Neutrophil (primary cell): ENCODE measurements at regions not wholly inside any gene's neighbourhood (a gene's known extent, or its start where the extent isn't known, plus 50 kb on each side); places are given as distances from the start of the nearest gene placed in this dataset.

ENCODE experiments used
- H3K27ac ChIP-seq: fragments of 200-600 bp; sonication (generic); 2 replicates; pipeline ENCODE4 v1.5.1; 2016; ENCODE audit warnings: mild to moderate bottlenecking, moderate library complexity
- H3K27me3 ChIP-seq: fragments of 200-600 bp; sonication (generic); 2 replicates; pipeline ENCODE4 v1.6.0; 2016; ENCODE audit warnings: mild to moderate bottlenecking
- H3K36me3 ChIP-seq: fragments of 200-600 bp; sonication (generic); 2 replicates; pipeline ENCODE4 v1.5.1; 2017
- H3K4me1 ChIP-seq, 2 experiments: fragments of 200-600 bp in 1 of 2; sonication (generic) in 1 of 2; 1 replicate in 1 of 2; 2 replicates in 1 of 2; pipeline versions ENCODE4 v1.5.1 to v1.6.1; 2013 to 2016; ENCODE audit warnings: low read depth in 1 of 2, low read length in 1 of 2, mild to moderate bottlenecking in 1 of 2, moderate library complexity in 1 of 2; ENCODE audit not compliant: control insufficient read depth in 1 of 2, insufficient read depth in 1 of 2
- H3K4me3 ChIP-seq, 2 experiments: fragments of 200-600 bp in 1 of 2; sonication (generic) in 1 of 2; 1 replicate in 1 of 2; 2 replicates in 1 of 2; pipeline ENCODE4 v1.5.1; 2013 to 2016; ENCODE audit warnings: low read depth in 1 of 2, low read length in 1 of 2, mild to moderate bottlenecking in 1 of 2, moderate library complexity in 1 of 2
- H3K9me3 ChIP-seq: fragments of 200-600 bp; sonication (generic); 2 replicates; pipeline ENCODE4 v1.5.1; 2016
- TF ChIP-seq, protein P1 (sequence below): fragments of 200-600 bp; sonication (generic); IDR thresholded peaks from 2 replicates; pipeline ENCODE4 v1.5.1; 2016; ENCODE audit warnings: antibody characterized with exemption

GRCh38 chr14:99041141-99041819 is 230.7 kb downstream of the BCL11B start:
- Histone ChIP-seq H3K9me3 (no peaks in the 10 kb centered on the region), H3K4me3 (no peak overlapping the region), H3K4me1 (peaks cover 13 to 35% of the 10 kb centered on the region in 2 experiments), H3K36me3 (no peaks in the 10 kb centered on the region), H3K27ac (no peak overlapping the region), H3K27me3 (no peaks in the 10 kb centered on the region)
- TF ChIP-seq, protein P1, sequence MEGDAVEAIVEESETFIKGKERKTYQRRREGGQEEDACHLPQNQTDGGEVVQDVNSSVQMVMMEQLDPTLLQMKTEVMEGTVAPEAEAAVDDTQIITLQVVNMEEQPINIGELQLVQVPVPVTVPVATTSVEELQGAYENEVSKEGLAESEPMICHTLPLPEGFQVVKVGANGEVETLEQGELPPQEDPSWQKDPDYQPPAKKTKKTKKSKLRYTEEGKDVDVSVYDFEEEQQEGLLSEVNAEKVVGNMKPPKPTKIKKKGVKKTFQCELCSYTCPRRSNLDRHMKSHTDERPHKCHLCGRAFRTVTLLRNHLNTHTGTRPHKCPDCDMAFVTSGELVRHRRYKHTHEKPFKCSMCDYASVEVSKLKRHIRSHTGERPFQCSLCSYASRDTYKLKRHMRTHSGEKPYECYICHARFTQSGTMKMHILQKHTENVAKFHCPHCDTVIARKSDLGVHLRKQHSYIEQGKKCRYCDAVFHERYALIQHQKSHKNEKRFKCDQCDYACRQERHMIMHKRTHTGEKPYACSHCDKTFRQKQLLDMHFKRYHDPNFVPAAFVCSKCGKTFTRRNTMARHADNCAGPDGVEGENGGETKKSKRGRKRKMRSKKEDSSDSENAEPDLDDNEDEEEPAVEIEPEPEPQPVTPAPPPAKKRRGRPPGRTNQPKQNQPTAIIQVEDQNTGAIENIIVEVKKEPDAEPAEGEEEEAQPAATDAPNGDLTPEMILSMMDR = no peak

- Histone ChIP-seq H3K36me3 (no peaks in the 10 kb centered on the region), H3K9me3 (no peaks in the 10 kb centered on the region), H3K27ac (no peak overlapping the region), H3K4me1 (peaks cover 9 to 30% of the 10 kb centered on the region in 2 experiments), H3K4me3 (no peak overlapping the region), H3K27me3 (no peaks in the 10 kb centered on the region)
- TF ChIP-seq, protein P1 = no peak
These were observed 230.2 kb downstream of the BCL11B start for GRCh38 chr14:99041820-99042174.

GRCh38 chr14:99042381-99043266 is 229.4 kb downstream of the BCL11B start:
- no peak overlapping the region for H3K4me3 ChIP-seq

DNA sequence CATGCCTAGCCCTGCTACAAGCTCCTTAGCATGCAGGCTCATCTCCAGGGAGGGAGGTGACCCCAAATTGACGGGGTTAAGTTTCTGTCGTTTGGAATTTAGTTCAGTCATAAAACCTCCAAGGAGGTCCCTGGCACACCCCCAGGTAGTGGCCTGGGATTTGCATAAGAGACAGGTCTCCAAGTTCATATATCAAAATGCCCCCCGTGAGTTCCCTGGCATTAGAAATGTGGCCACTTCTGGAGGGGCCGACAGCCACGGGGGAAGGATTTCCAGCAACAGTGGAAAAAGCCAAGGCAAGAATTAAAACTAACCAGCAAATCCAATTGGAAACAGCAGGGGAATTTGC is 228.8 kb downstream of the BCL11B start:
- no peaks in the 10 kb centered on the region for H3K27me3 ChIP-seq
- H3K9me3 ChIP-seq = no peaks in the 10 kb centered on the region
- H3K4me3 ChIP-seq = no peak overlapping the region
- no peak overlapping the region for H3K27ac ChIP-seq
- TF ChIP-seq, protein P1 = no peak
- H3K4me1 ChIP-seq = peaks cover 4 to 16% of the 10 kb centered on the region in 2 experiments
- no peaks in the 10 kb centered on the region for H3K36me3 ChIP-seq

More at GRCh38 chr14:99042381-99043266, 229.4 kb downstream of the BCL11B start:
- Histone ChIP-seq H3K36me3 (no peaks in the 10 kb centered on the region), H3K27me3 (no peaks in the 10 kb centered on the region), H3K9me3 (no peaks in the 10 kb centered on the region), H3K27ac (no peak overlapping the region), H3K4me1 (peaks cover 9 to 22% of the 10 kb centered on the region in 2 experiments)
- TF ChIP-seq, protein P1 = no peak

DNA sequence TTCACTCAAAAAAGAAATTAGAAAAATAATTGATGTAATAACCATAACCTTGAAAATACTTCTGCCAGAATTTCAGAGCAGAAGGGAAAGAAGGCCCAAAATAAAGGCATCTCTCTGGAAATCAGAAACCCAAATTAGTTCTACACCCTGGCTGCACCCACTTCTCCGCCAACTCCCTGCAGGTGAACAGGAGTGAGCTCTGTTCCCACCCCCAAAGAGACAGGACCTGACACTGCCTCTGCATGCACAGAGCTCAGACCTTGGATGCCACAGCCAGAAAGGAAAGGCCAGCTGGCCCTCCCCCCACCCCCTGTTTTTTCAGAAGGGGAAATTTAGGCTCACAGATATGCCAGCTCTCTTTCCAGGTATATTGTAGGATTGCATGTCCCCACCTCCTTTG is 228.2 kb downstream of the BCL11B start:
- no peaks in the 10 kb centered on the region for H3K27me3 ChIP-seq
- TF ChIP-seq, protein P1 = no peak
- no peak overlapping the region for H3K4me3 ChIP-seq
- no peak overlapping the region for H3K27ac ChIP-seq
- no peaks in the 10 kb centered on the region for H3K36me3 ChIP-seq
- H3K4me1 ChIP-seq = peaks cover 0 to 11% of the 10 kb centered on the region in 2 experiments
- no peaks in the 10 kb centered on the region for H3K9me3 ChIP-seq
